Heart left ventricle (tissue), 16 donors: ENCODE measurements at regions not wholly inside any gene's neighbourhood (a gene's known extent, or its start where the extent isn't known, plus 50 kb on each side); places are given as distances from the start of the nearest gene placed in this dataset.

ENCODE experiments used
- ATAC-seq, 4 donors: fragments of 200-7000 bp; cut with Tn5 transposase; one replicate each; pipeline ENCODE4 v1.9.1; 2020 to 2022; ENCODE audit warnings: moderate library complexity in 4 of 4, mild to moderate bottlenecking in 3 of 4, moderate number of reproducible peaks in 1 of 4
- DNase-seq, 5 donors: peaks; one replicate each; pipeline ENCODE4 v3.0.0-alpha.2; 2020
- H3K27ac ChIP-seq, 12 donors: fragments of 200-600 bp; sonication (generic) in 4 of 12; one replicate each; pipeline versions ENCODE4 v1.5.0 to v1.8.0; 2016 to 2022; ENCODE audit warnings: mild to moderate bottlenecking in 2 of 12
- H3K27me3 ChIP-seq, 9 donors: fragments of 200-600 bp; sonication (generic) in 2 of 9; one replicate each; pipeline versions ENCODE4 v1.5.1 to v1.8.0; 2016 to 2022; ENCODE audit warnings: mild to moderate bottlenecking in 3 of 9
- H3K36me3 ChIP-seq, 9 donors: fragments of 200-600 bp; sonication (generic) in 2 of 9; one replicate each; pipeline versions ENCODE4 v1.5.0 to v1.8.0; 2018 to 2022; ENCODE audit warnings: mild to moderate bottlenecking in 2 of 9
- H3K4me1 ChIP-seq, 12 donors: fragments of 200-600 bp; sonication (generic) in 4 of 12; one replicate each; pipeline versions ENCODE4 v1.5.0 to v1.8.0; 2016 to 2022; ENCODE audit warnings: mild to moderate bottlenecking in 3 of 12
- H3K4me3 ChIP-seq, 12 donors: fragments of 200-600 bp; sonication (generic) in 4 of 12; one replicate each; pipeline versions ENCODE4 v1.5.0 to v1.8.0; 2017 to 2022; ENCODE audit warnings: mild to moderate bottlenecking in 9 of 12, moderate library complexity in 4 of 12
- H3K9me3 ChIP-seq, 12 donors: fragments of 200-600 bp; sonication (generic) in 4 of 12; one replicate each; pipeline versions ENCODE4 v1.5.0 to v1.8.0; 2016 to 2022; ENCODE audit warnings: mild to moderate bottlenecking in 1 of 12
- POLR2A ChIP-seq, 2 donors: fragments of 450-650 bp; IDR thresholded peaks; one replicate each; pipeline ENCODE4 v1.6.1; 2017; ENCODE audit warnings: antibody characterized with exemption in 2 of 2, mild to moderate bottlenecking in 2 of 2, moderate library complexity in 2 of 2
- WGBS, 4 donors: extraction: QIAGEN DNeasy Blood & Tissue Kit in 2 of 4; methylation state at CpG; one replicate each; pipeline versions ENCODE4 v1.1.5 to v1.1.7; 2013 to 2018; 5-methylcytosine and 5-hydroxymethylcytosine counted together
- intact Hi-C, 10 donors: fragments of 100-400 bp; cut with DNase I; formaldehyde crosslinking; loops; one replicate each; pipeline versions ENCODE4 v1.11.1 to v1.14.2; 2022
- TF ChIP-seq, protein P1 (sequence below), 12 donors: fragments of 200-600 bp; sonication (generic) in 4 of 12; IDR thresholded peaks; one replicate each; pipeline versions ENCODE4 v1.5.0 to v1.8.0; 2018 to 2022; ENCODE audit warnings: antibody characterized with exemption in 12 of 12, mild to moderate bottlenecking in 5 of 12
- donor health status: ischemic (EF 13 %, LVEDD 7.1; RV severe dilation, severe dysfunction).
- donor health status: healthy with polysubstance abuse.
- donor health status: DM: no; HTN: yes; CAD: no.
- donor health status: DM: no; HTN: no; CAD: no.
- donor health status: ischemic (EF 25% LVEDD 6.9; RV normal size, moderate dysfunction).
- donor health status: ischemic (EF 25% LVEDD 5.7; RV mildly dilated, moderate dysfunction).
- donor health status: healthy.
- donor health status: DM: yes; HTN: yes; CAD: no.
- donor health status: ischemic (EF 35%, LVEDD 5.7; RV mildly dilated, moderate dysfunction).
- donor health status: nonischemic (EF 11% LVEDD 7.7; RV severe dilation, severe dysfunction).
- donor health status: DM: yes; HTN: yes; CAD: no.
- donor health status: PGD.
- donor health status: ischemic (EF 29% LVEDD 5.4; RV normal size, mild dysfunction).
- donor health status: nonischemic (EF 23%, LVEDD 6.1; RV moderate dilation, normal function).

DNA sequence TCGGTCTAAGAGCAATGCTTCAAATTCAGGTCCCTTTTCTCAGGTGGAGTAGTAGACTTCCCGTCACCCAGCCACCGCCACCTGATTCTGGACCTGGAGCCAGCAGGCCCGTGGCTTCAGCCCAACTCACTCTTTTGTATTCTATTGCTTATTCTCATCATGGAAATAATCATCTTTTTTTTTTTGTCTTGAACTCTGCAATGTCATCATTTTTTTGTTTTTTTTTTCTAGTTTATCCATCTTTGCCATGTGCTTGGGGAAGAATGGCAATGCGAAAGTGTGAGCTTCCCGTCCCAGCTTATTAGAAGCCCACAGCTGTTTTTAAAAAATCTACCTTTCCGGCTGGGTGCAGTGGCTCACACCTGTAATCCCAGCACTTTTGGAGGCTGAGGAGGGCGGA is 51.3 kb upstream of the FSTL1 start:
- TF ChIP-seq, protein P1, sequence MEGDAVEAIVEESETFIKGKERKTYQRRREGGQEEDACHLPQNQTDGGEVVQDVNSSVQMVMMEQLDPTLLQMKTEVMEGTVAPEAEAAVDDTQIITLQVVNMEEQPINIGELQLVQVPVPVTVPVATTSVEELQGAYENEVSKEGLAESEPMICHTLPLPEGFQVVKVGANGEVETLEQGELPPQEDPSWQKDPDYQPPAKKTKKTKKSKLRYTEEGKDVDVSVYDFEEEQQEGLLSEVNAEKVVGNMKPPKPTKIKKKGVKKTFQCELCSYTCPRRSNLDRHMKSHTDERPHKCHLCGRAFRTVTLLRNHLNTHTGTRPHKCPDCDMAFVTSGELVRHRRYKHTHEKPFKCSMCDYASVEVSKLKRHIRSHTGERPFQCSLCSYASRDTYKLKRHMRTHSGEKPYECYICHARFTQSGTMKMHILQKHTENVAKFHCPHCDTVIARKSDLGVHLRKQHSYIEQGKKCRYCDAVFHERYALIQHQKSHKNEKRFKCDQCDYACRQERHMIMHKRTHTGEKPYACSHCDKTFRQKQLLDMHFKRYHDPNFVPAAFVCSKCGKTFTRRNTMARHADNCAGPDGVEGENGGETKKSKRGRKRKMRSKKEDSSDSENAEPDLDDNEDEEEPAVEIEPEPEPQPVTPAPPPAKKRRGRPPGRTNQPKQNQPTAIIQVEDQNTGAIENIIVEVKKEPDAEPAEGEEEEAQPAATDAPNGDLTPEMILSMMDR (IDR thresholded peaks at IDR 0.05): no peak
- no peak for TF ChIP-seq POLR2A (IDR thresholded peaks at IDR 0.05)
- no peak overlapping the region for H3K27ac ChIP-seq
- no peaks in the 10 kb centered on the region for H3K27me3 ChIP-seq
- no peaks in the 10 kb centered on the region for H3K9me3 ChIP-seq
- WGBS, 4 donors: 95 to 96% (median 96%) methylated on average over 8 of the region's 8 CpGs
- no peak for ATAC-seq
- DNase-seq: no peak
- intact Hi-C loops: loop anchor here in 2 of 10 donors (10.0 kb wide), 2 partner anchors 47 to 77 kb away; partner anchors contain the start of gene FSTL1 (in 1 of the 2)
- no peak overlapping the region for H3K4me3 ChIP-seq
- no peaks in the 10 kb centered on the region for H3K36me3 ChIP-seq
- H3K4me1 ChIP-seq: peaks cover 0 to 39% (median 16%) of the 10 kb centered on the region in 12 donors
